Neural progenitor cell (in vitro differentiated cells): ENCODE measurements at regions not wholly inside any gene's neighbourhood (a gene's known extent, or its start where the extent isn't known, plus 50 kb on each side); places are given as distances from the start of the nearest gene placed in this dataset.
"Not testable (repeated sequence)": the region's sequence is repeated elsewhere in the genome, so short reads cannot be mapped to it uniquely, and the experiment has no call there.

Experiments used
- DNase-seq: peaks from one replicate; pipeline ENCODE4 v3.0.0-alpha.2; 2016; ENCODE audit warnings: low spot score
- H2AFZ ChIP-seq: fragments of 200-600 bp; sonication (generic); replicated peaks from 2 replicates; pipeline ENCODE4 v1.6.1; 2016; ENCODE audit warnings: antibody characterized with exemption
- H3F3A ChIP-seq: fragments of 200-600 bp; sonication (generic); 2 replicates; pipeline ENCODE4 v1.6.1; 2016; ENCODE audit warnings: antibody characterized with exemption, low read depth
- H3K27ac ChIP-seq: fragments of 200-600 bp; sonication (generic); 2 replicates; pipeline ENCODE4 v1.5.1; 2016; ENCODE audit warnings: mild to moderate bottlenecking
- H3K27me3 ChIP-seq: fragments of 200-600 bp; sonication (generic); 2 replicates; pipeline ENCODE4 v1.6.1; 2016; ENCODE audit warnings: mild to moderate bottlenecking, moderate library complexity
- H3K36me3 ChIP-seq: fragments of 200-600 bp; sonication (generic); 2 replicates; pipeline ENCODE4 v1.5.1; 2016
- H3K4me1 ChIP-seq: fragments of 200-600 bp; sonication (generic); 2 replicates; pipeline ENCODE4 v1.6.1; 2016; ENCODE audit warnings: mixed run types
- H3K4me2 ChIP-seq: fragments of 200-600 bp; sonication (generic); 2 replicates; pipeline ENCODE4 v1.6.1; 2016
- H3K4me3 ChIP-seq: fragments of 200-600 bp; sonication (generic); 2 replicates; pipeline ENCODE4 v1.5.1; 2016
- H3K79me2 ChIP-seq: fragments of 200-600 bp; sonication (generic); 2 replicates; pipeline ENCODE4 v1.6.1; 2016; ENCODE audit warnings: low read depth
- H3K9ac ChIP-seq: fragments of 200-600 bp; sonication (generic); 2 replicates; pipeline ENCODE4 v1.6.1; 2016
- H3K9me3 ChIP-seq: fragments of 200-600 bp; sonication (generic); 2 replicates; pipeline ENCODE4 v1.5.1; 2016; ENCODE audit warnings: low read depth
- H4K20me1 ChIP-seq: fragments of 200-600 bp; sonication (generic); 2 replicates; pipeline ENCODE4 v1.6.1; 2016; ENCODE audit warnings: low read depth
- H3K27ac Mint-ChIP-seq: 3 replicates; pipeline ENCODE4 v1.8.0; 2021; ENCODE audit warnings: mixed read lengths
- H3K27me3 Mint-ChIP-seq: 2 replicates; pipeline ENCODE4 v1.8.0; 2022; ENCODE audit warnings: low read depth, mild to moderate bottlenecking, inconsistent platforms, moderate library complexity, mixed read lengths; ENCODE audit not compliant: insufficient read depth
- H3K36me3 Mint-ChIP-seq: 3 replicates; pipeline ENCODE4 v1.8.0; 2021; ENCODE audit warnings: mixed read lengths
- H3K4me1 Mint-ChIP-seq: 3 replicates; pipeline ENCODE4 v1.8.0; 2021; ENCODE audit warnings: mixed read lengths
- H3K4me3 Mint-ChIP-seq: 3 replicates; pipeline ENCODE4 v1.8.0; 2021; ENCODE audit warnings: mild to moderate bottlenecking, moderate library complexity, mixed read lengths
- H3K9me3 Mint-ChIP-seq: 3 replicates; pipeline ENCODE4 v1.8.0; 2020; ENCODE audit warnings: mixed read lengths
- CTCF ChIP-seq: fragments of 200-600 bp; sonication (generic); IDR thresholded peaks from 2 replicates; pipeline ENCODE4 v1.5.1; 2017; ENCODE audit warnings: antibody characterized with exemption, mild to moderate bottlenecking
- EZH2 ChIP-seq: fragments of 200-600 bp; sonication (generic); IDR thresholded peaks from 2 replicates; pipeline ENCODE4 v1.6.1; 2017; ENCODE audit warnings: antibody characterized with exemption, mild to moderate bottlenecking, moderate library complexity
- EZH2phosphoT487 ChIP-seq: fragments of 200-600 bp; sonication (generic); IDR thresholded peaks from 2 replicates; pipeline ENCODE4 v1.6.1; 2017; ENCODE audit warnings: antibody characterized with exemption

- no peaks in the 10 kb centered on the region for H3K79me2 ChIP-seq
- H3K27ac Mint-ChIP-seq = no peak overlapping the region
- H3K9me3 Mint-ChIP-seq = peaks cover 20% of the 10 kb centered on the region
- no peak overlapping the region for H3K4me3 Mint-ChIP-seq
- H3F3A ChIP-seq = no peaks in the 10 kb centered on the region
- H3K9me3 ChIP-seq = peaks cover 9% of the 10 kb centered on the region
- no peaks in the 10 kb centered on the region for H3K4me1 Mint-ChIP-seq
- H3K9ac ChIP-seq = no peak overlapping the region
- no peak overlapping the region for H2AFZ ChIP-seq
- peaks cover 6% of the 10 kb centered on the region for H3K27me3 Mint-ChIP-seq
- TF ChIP-seq CTCF = no peak
- TF ChIP-seq EZH2 = no peak
- TF ChIP-seq EZH2phosphoT487 = no peak
- H3K27ac ChIP-seq = no peak overlapping the region
- H4K20me1 ChIP-seq = no peaks in the 10 kb centered on the region
- H3K4me2 ChIP-seq = no peak overlapping the region
- H3K4me3 ChIP-seq = no peak overlapping the region
- no peaks in the 10 kb centered on the region for H3K4me1 ChIP-seq
- no peaks in the 10 kb centered on the region for H3K36me3 ChIP-seq
- H3K27me3 ChIP-seq = no peaks in the 10 kb centered on the region
- no peak for DNase-seq
- H3K36me3 Mint-ChIP-seq = peaks cover 2% of the 10 kb centered on the region
Measured at GRCh38 chr2:94767336-94767735, 103.9 kb upstream of the TEKT4 start.

- no peak overlapping the region for H3K4me3 Mint-ChIP-seq
- Histone ChIP-seq H3K4me3 (no peak overlapping the region), H3K36me3 (no peaks in the 10 kb centered on the region), H3K9me3 (peaks cover 13% of the 10 kb centered on the region), H3K9ac (no peak overlapping the region), H4K20me1 (no peaks in the 10 kb centered on the region), H3K27ac (no peak overlapping the region), H3F3A (no peaks in the 10 kb centered on the region), H3K4me2 (no peak overlapping the region), H2AFZ (no peak overlapping the region), H3K79me2 (no peaks in the 10 kb centered on the region), H3K4me1 (no peaks in the 10 kb centered on the region), H3K27me3 (no peaks in the 10 kb centered on the region)
- no peaks in the 10 kb centered on the region for H3K4me1 Mint-ChIP-seq
- H3K9me3 Mint-ChIP-seq = peaks cover 20% of the 10 kb centered on the region
- no peak overlapping the region for H3K27ac Mint-ChIP-seq
- peaks cover 5% of the 10 kb centered on the region for H3K27me3 Mint-ChIP-seq
- DNase-seq = no peak
- H3K36me3 Mint-ChIP-seq = no peaks in the 10 kb centered on the region
- TF ChIP-seq CTCF (no peak), EZH2 (no peak), EZH2phosphoT487 (no peak)
Measured at GRCh38 chr2:94769733-94770132, 101.5 kb upstream of the TEKT4 start.

GRCh38 chr2:94774851-94775250, 96.4 kb upstream of the TEKT4 start:
- H4K20me1 ChIP-seq = no peaks in the 10 kb centered on the region
- no peak overlapping the region for H3K4me2 ChIP-seq
- H3K9me3 ChIP-seq = peaks cover 16% of the 10 kb centered on the region
- H3K4me3 ChIP-seq = no peak overlapping the region
- H3K4me3 Mint-ChIP-seq = no peak overlapping the region
- H3K27me3 Mint-ChIP-seq = peaks cover 8% of the 10 kb centered on the region
- H3F3A ChIP-seq = no peaks in the 10 kb centered on the region
- no peak for DNase-seq
- TF ChIP-seq EZH2phosphoT487 = no peak
- no peak for TF ChIP-seq CTCF
- no peak for TF ChIP-seq EZH2
- no peak overlapping the region for H3K27ac ChIP-seq
- H3K27me3 ChIP-seq = no peaks in the 10 kb centered on the region
- H3K4me1 Mint-ChIP-seq = no peaks in the 10 kb centered on the region
- no peak overlapping the region for H3K9ac ChIP-seq
- no peaks in the 10 kb centered on the region for H3K36me3 Mint-ChIP-seq
- no peaks in the 10 kb centered on the region for H3K36me3 ChIP-seq
- H3K27ac Mint-ChIP-seq = no peak overlapping the region
- no peaks in the 10 kb centered on the region for H3K4me1 ChIP-seq
- H2AFZ ChIP-seq = no peak overlapping the region
- no peaks in the 10 kb centered on the region for H3K79me2 ChIP-seq
- H3K9me3 Mint-ChIP-seq = peaks cover 21% of the 10 kb centered on the region

GRCh38 chr2:94776036-94776435, 95.2 kb upstream of the TEKT4 start:
- Histone ChIP-seq H3K79me2 (no peaks in the 10 kb centered on the region), H3K9me3 (peaks cover 16% of the 10 kb centered on the region), H3K36me3 (no peaks in the 10 kb centered on the region), H3K9ac (no peak overlapping the region), H3K27me3 (no peaks in the 10 kb centered on the region), H4K20me1 (no peaks in the 10 kb centered on the region), H3F3A (no peaks in the 10 kb centered on the region), H3K4me3 (no peak overlapping the region), H3K27ac (no peak overlapping the region), H3K4me2 (no peak overlapping the region), H3K4me1 (no peaks in the 10 kb centered on the region), H2AFZ (no peak overlapping the region)
- DNase-seq = no peak
- no peak overlapping the region for H3K27ac Mint-ChIP-seq
- H3K4me3 Mint-ChIP-seq = no peak overlapping the region
- H3K9me3 Mint-ChIP-seq = peaks cover 18% of the 10 kb centered on the region
- H3K36me3 Mint-ChIP-seq = no peaks in the 10 kb centered on the region
- H3K4me1 Mint-ChIP-seq = no peaks in the 10 kb centered on the region
- no peak for TF ChIP-seq CTCF
- H3K27me3 Mint-ChIP-seq = peaks cover 9% of the 10 kb centered on the region

- H3K27ac Mint-ChIP-seq, H4K20me1 ChIP-seq, DNase-seq, H3K4me3 Mint-ChIP-seq, H3K4me3 ChIP-seq, H3K79me2 ChIP-seq, H3K9me3 ChIP-seq, H3K27me3 ChIP-seq, H3K4me1 Mint-ChIP-seq, H3K27ac ChIP-seq, H3K36me3 ChIP-seq, H3K36me3 Mint-ChIP-seq, H2AFZ ChIP-seq, H3K27me3 Mint-ChIP-seq, H3K4me2 ChIP-seq, H3K9ac ChIP-seq, H3F3A ChIP-seq, H3K9me3 Mint-ChIP-seq, H3K4me1 ChIP-seq: not testable (repeated sequence)
Measured at GRCh38 chr2:94785105-94785504, 86.1 kb upstream of the TEKT4 start.
